Neural progenitor cell (in vitro differentiated cells): ENCODE measurements at regions not wholly inside any gene's neighbourhood (a gene's known extent, or its start where the extent isn't known, plus 50 kb on each side); places are given as distances from the start of the nearest gene placed in this dataset.

Source experiments
- EZH2 ChIP-seq: fragments of 200-600 bp; sonication (generic); IDR thresholded peaks from 2 replicates; pipeline ENCODE4 v1.6.1; 2017; ENCODE audit warnings: antibody characterized with exemption, mild to moderate bottlenecking, moderate library complexity
- TF ChIP-seq, protein P1 (sequence below): fragments of 200-600 bp; sonication (generic); IDR thresholded peaks from 2 replicates; pipeline ENCODE4 v1.5.1; 2017; ENCODE audit warnings: antibody characterized with exemption, mild to moderate bottlenecking

DNA sequence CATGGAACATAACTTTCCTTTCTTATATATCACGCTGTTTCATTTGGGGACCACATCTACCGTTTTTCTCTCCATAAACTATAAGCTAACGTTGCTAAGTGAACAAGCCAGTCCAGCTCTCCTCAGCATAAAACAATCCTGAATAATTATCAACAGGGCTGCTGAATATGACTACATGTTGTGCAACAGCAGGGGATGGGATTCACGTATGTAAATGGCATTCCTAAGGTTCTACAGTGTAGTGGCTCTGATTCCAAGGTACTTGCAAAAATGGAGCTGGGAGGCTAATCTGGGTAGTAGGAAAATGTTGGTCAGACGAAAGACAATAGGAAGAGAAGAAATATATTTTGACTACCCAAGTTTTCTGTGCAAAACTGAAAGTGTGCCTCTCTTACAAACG is 262.8 kb downstream of the RWDD3 start:
- TF ChIP-seq, protein P1, sequence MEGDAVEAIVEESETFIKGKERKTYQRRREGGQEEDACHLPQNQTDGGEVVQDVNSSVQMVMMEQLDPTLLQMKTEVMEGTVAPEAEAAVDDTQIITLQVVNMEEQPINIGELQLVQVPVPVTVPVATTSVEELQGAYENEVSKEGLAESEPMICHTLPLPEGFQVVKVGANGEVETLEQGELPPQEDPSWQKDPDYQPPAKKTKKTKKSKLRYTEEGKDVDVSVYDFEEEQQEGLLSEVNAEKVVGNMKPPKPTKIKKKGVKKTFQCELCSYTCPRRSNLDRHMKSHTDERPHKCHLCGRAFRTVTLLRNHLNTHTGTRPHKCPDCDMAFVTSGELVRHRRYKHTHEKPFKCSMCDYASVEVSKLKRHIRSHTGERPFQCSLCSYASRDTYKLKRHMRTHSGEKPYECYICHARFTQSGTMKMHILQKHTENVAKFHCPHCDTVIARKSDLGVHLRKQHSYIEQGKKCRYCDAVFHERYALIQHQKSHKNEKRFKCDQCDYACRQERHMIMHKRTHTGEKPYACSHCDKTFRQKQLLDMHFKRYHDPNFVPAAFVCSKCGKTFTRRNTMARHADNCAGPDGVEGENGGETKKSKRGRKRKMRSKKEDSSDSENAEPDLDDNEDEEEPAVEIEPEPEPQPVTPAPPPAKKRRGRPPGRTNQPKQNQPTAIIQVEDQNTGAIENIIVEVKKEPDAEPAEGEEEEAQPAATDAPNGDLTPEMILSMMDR = no peak
- TF ChIP-seq EZH2 = no peak
